OCI-LY1 (cell line): ENCODE measurements at regions not wholly inside any gene's neighbourhood (a gene's known extent, or its start where the extent isn't known, plus 50 kb on each side); places are given as distances from the start of the nearest gene placed in this dataset.
A peak's percentile ranks its signal among the peaks of the same experiment; 100 is the strongest.

Source experiments
- H2AFZ ChIP-seq: fragments of 200-600 bp; sonication (generic), shearing (Covaris generic); 2 replicates; pipeline ENCODE4 v1.6.0; 2014; ENCODE audit warnings: antibody characterized with exemption, mild to moderate bottlenecking, low read length
- H3F3A ChIP-seq: fragments of 200-600 bp; sonication (generic), shearing (Covaris generic); 2 replicates; pipeline ENCODE4 v1.6.0; 2014; ENCODE audit warnings: mild to moderate bottlenecking, antibody characterized with exemption, low read length, moderate library complexity; ENCODE audit not compliant: insufficient read depth
- H3K27ac ChIP-seq: fragments of 200-600 bp; sonication (generic); 2 replicates; pipeline ENCODE4 v1.5.1; 2014; ENCODE audit warnings: low read length, mixed run types, mild to moderate bottlenecking, low read depth; ENCODE audit not compliant: poor library complexity, severe bottlenecking
- H3K27me3 ChIP-seq: fragments of 200-600 bp; sonication (generic); 2 replicates; pipeline ENCODE4 v1.6.0; 2014; ENCODE audit warnings: antibody characterized with exemption, mild to moderate bottlenecking, low read length, moderate library complexity; ENCODE audit not compliant: insufficient read depth
- H3K36me3 ChIP-seq: fragments of 200-600 bp; sonication (generic); 2 replicates; pipeline ENCODE4 v1.6.1; 2014; ENCODE audit warnings: mild to moderate bottlenecking, antibody characterized with exemption, low read length, moderate library complexity, mixed read lengths; ENCODE audit not compliant: insufficient read depth
- H3K4me1 ChIP-seq: fragments of 200-600 bp; sonication (generic); 2 replicates; pipeline ENCODE4 v1.5.1; 2014; ENCODE audit warnings: mild to moderate bottlenecking, low read length, moderate library complexity; ENCODE audit not compliant: insufficient read depth, severe bottlenecking
- H3K4me2 ChIP-seq: fragments of 200-600 bp; sonication (generic), shearing (Covaris generic); 2 replicates; pipeline ENCODE4 v1.6.1; 2014; ENCODE audit warnings: low read length
- H3K4me3 ChIP-seq: fragments of 200-600 bp; sonication (generic); 2 replicates; pipeline ENCODE4 v1.5.1; 2014; ENCODE audit warnings: low read length, low read depth, mild to moderate bottlenecking, mixed read lengths; ENCODE audit not compliant: poor library complexity, severe bottlenecking
- H3K79me2 ChIP-seq: fragments of 200-600 bp; shearing (Covaris generic); 2 replicates; pipeline ENCODE4 v1.6.1; 2016; ENCODE audit warnings: mixed run types, low read length, mixed read lengths; ENCODE audit not compliant: insufficient read depth
- H3K9ac ChIP-seq: fragments of 200-600 bp; sonication (generic), shearing (Covaris generic); 2 replicates; pipeline ENCODE4 v1.6.1; 2014; ENCODE audit warnings: mild to moderate bottlenecking, low read length, mixed read lengths
- H3K9me2 ChIP-seq: fragments of 200-600 bp; sonication (generic), shearing (Covaris generic); 2 replicates; pipeline ENCODE4 v1.6.1; 2014; ENCODE audit warnings: low read depth, mild to moderate bottlenecking, low read length, mixed read lengths
- H3K9me3 ChIP-seq: fragments of 200-600 bp; shearing (Covaris generic); 2 replicates; pipeline ENCODE4 v1.6.1; 2014; ENCODE audit warnings: low read length, mixed read lengths
- H4K20me1 ChIP-seq: fragments of 200-600 bp; sonication (generic), shearing (Covaris generic); 2 replicates; pipeline ENCODE4 v1.6.0; 2016; ENCODE audit warnings: mild to moderate bottlenecking, low read length; ENCODE audit not compliant: insufficient read depth
- EZH2 ChIP-seq: fragments of 200-600 bp; sonication (generic), shearing (Covaris generic); IDR thresholded peaks from 2 replicates; pipeline ENCODE4 v1.8.0; 2017; ENCODE audit warnings: borderline replicate concordance, mixed run types, mild to moderate bottlenecking, antibody characterized with exemption, low read length, moderate library complexity, mixed read lengths
- TF ChIP-seq, protein P1 (sequence below): fragments of 200-600 bp; sonication (generic), shearing (Covaris generic); IDR thresholded peaks from 2 replicates; pipeline ENCODE4 v1.5.1; 2017; ENCODE audit warnings: mild to moderate bottlenecking, antibody characterized with exemption, low read length, moderate library complexity, mixed read lengths

DNA sequence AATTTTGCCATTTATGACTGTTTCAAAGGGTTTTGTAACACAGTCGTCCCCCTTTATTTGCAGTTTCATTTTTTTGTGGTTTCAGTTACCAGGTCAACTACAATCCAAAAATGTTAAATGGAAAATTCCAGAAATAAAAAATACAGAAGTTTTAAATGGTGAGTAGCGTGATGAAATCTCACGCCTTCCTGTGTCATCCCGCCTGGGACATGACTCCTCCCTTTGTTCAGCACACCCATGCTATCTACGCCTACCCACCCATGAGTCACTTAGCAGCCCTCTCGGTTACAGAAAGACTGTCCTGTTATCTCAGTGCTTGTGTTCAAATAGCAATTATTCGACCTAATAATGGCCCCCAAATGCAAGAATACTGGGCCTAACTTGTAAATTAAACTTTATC lies 765.3 kb upstream of the ADAMTS16 start:
- Histone ChIP-seq H4K20me1 (no peaks in the 10 kb centered on the region), H3F3A (no peaks in the 10 kb centered on the region), H2AFZ (no peak overlapping the region), H3K9ac (no peak overlapping the region), H3K36me3 (no peaks in the 10 kb centered on the region), H3K27ac (no peak overlapping the region), H3K9me3 (no peaks in the 10 kb centered on the region), H3K4me2 (no peak overlapping the region), H3K9me2 (no peaks in the 10 kb centered on the region), H3K27me3 (no peaks in the 10 kb centered on the region), H3K4me1 (no peaks in the 10 kb centered on the region), H3K4me3 (no peak overlapping the region), H3K79me2 (no peaks in the 10 kb centered on the region)
- TF ChIP-seq EZH2, result no peak
- TF ChIP-seq, protein P1, sequence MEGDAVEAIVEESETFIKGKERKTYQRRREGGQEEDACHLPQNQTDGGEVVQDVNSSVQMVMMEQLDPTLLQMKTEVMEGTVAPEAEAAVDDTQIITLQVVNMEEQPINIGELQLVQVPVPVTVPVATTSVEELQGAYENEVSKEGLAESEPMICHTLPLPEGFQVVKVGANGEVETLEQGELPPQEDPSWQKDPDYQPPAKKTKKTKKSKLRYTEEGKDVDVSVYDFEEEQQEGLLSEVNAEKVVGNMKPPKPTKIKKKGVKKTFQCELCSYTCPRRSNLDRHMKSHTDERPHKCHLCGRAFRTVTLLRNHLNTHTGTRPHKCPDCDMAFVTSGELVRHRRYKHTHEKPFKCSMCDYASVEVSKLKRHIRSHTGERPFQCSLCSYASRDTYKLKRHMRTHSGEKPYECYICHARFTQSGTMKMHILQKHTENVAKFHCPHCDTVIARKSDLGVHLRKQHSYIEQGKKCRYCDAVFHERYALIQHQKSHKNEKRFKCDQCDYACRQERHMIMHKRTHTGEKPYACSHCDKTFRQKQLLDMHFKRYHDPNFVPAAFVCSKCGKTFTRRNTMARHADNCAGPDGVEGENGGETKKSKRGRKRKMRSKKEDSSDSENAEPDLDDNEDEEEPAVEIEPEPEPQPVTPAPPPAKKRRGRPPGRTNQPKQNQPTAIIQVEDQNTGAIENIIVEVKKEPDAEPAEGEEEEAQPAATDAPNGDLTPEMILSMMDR, result no peak

DNA sequence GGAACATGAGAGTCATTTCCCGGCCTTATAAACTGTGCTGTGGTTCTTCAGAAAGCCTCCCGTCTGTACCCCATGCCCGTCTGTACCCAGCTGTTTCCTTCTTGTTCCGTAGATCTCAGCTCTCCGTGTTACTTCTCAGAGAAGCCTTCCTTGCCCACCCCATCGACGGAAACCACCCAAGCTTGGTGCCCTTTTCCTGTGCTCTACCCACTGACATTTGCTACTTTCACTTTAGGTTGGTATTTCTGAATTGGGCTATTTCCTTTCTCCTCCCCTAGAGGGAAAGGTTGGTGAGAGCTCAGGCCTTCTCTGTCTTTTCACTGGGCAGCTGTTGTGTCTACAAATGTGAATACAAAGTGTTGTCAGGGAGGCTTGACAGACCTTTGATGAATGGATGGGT lies 764.5 kb upstream of the ADAMTS16 start:
- TF ChIP-seq, protein P1, result no peak
- TF ChIP-seq EZH2, result no peak
- H4K20me1 ChIP-seq, result no peaks in the 10 kb centered on the region
- H2AFZ ChIP-seq, result no peak overlapping the region
- no peak overlapping the region for H3K27ac ChIP-seq
- no peaks in the 10 kb centered on the region for H3K9me2 ChIP-seq
- H3K4me2 ChIP-seq, result 0 out of 2 replicates have a peak overlapping the region, but pooled peaks have one; percentile 9
- no peak overlapping the region for H3K4me3 ChIP-seq
- H3K27me3 ChIP-seq, result no peaks in the 10 kb centered on the region
- no peaks in the 10 kb centered on the region for H3K4me1 ChIP-seq
- no peaks in the 10 kb centered on the region for H3K79me2 ChIP-seq
- H3F3A ChIP-seq, result no peaks in the 10 kb centered on the region
- H3K36me3 ChIP-seq, result no peaks in the 10 kb centered on the region
- H3K9me3 ChIP-seq, result no peaks in the 10 kb centered on the region
- H3K9ac ChIP-seq, result no peak overlapping the region

DNA sequence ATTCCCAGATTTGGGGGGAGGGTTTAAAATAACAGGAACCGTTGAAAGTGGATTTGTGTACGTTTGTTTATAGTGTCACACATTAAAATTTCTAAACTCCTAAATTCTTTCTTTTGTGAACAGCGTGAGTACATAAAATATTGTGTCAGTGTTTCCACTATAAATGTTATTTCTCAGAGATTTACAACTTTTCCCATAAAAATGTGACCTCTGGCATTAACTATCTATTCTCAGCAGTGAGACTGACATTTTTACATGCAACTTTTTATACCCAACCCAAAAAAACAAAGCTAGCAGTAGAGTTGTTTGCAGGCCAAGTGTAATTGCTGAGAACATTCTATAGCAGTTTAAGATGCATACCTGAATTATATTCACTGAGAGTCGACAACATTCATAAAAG lies 757.0 kb upstream of the ADAMTS16 start:
- Histone ChIP-seq H3F3A (no peaks in the 10 kb centered on the region), H3K27ac (no peak overlapping the region), H2AFZ (no peak overlapping the region), H3K9me3 (no peaks in the 10 kb centered on the region), H3K4me1 (no peaks in the 10 kb centered on the region), H3K36me3 (no peaks in the 10 kb centered on the region), H3K4me2 (no peak overlapping the region), H3K79me2 (no peaks in the 10 kb centered on the region), H3K4me3 (no peak overlapping the region), H3K9me2 (no peaks in the 10 kb centered on the region), H3K9ac (no peak overlapping the region), H4K20me1 (no peaks in the 10 kb centered on the region), H3K27me3 (no peaks in the 10 kb centered on the region)
- TF ChIP-seq EZH2, result no peak
- TF ChIP-seq, protein P1, result no peak
